ENCODE measurements at regions not wholly inside any gene's neighbourhood (a gene's known extent, or its start where the extent isn't known, plus 50 kb on each side); places are given as distances from the start of the nearest gene placed in this dataset.
"Not testable (repeated sequence)": the region's sequence is repeated elsewhere in the genome, so short reads cannot be mapped to it uniquely, and the experiment has no call there.

DNA sequence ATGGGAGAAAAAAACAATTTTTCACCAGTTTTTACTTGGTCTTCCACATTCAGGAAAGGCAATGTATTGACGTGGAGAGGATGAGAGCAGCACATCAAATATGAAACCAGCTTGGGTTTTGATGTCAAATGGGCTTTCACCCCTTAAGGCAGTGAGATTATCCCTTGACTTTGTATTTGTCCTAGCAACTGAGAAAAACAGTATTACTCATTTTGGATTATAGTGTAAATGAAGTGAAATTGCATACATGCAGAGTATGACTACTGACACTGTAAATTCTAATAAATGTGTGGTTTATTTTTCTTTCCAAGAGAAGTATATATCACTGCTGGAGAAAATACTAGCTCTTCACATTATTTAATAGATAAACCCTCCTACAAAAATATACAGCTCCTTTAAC is 863.6 kb upstream of the IGFBP7 start:
- intact Hi-C loops (cut with DNase I) = no loop called here
- DNase-seq (ENCODE audit: low spot score) = no peak

DNA sequence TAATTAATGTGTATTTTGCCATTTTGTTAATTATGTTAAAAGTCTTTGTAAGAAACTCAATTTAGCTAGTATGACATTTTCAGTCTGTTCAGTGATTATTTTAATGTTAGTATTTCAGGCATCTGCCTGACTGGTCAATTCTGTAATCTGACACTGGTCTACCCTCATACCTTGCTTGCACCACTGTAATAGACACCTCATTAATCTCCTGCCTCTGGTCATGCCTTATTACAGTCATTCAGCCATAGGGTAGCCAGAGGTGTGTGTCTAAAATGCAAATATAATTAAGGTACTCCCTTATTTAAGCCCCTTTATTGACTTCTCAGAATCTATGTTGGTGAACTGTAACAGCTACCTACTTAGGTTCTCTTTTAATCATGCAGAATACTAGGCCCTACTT is 861.1 kb upstream of the IGFBP7 start:
- DNase-seq (ENCODE audit: low spot score) = no peak
- intact Hi-C loops (cut with DNase I) = no loop called here

DNA sequence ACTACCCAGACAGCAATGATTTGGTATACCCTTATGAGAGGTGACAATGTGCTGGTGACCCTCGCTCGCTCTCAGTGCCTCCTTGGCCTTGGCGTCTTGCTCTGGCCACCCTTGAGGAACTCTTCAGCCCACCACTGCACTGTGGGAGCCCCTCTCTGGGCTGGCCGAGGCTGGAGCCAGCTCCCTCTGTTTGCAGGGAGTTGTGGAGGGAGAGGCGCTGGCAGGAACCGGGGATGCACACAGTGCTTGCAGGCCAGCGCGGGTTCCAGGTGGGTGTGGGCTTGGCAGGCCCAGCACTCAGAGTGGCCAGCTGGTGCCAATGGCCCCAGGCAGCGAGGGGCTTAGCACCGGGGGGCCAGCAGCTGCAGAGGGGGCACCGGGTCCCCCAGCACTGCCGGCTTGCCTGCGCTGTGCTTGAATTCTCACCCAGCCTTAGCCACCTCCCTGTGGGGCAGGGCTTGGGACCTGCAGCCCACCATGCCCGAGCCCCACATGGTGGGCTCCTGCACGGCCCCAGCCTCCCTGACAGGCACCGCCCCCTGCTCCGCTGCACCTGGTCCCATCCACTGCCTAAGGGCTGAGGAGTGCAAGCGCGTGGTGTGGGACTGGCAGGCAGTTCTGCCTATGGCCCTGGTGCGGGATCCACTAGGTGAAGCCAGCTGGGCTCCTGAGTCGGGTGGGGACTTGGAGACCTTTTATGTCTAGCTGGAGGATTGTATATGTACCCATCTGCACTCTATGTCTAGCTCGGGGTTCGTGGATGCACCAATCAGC is 857.0 kb upstream of the IGFBP7 start:
- intact Hi-C loops (cut with DNase I) = no loop called here
- DNase-seq (ENCODE audit: low spot score) = no peak

DNA sequence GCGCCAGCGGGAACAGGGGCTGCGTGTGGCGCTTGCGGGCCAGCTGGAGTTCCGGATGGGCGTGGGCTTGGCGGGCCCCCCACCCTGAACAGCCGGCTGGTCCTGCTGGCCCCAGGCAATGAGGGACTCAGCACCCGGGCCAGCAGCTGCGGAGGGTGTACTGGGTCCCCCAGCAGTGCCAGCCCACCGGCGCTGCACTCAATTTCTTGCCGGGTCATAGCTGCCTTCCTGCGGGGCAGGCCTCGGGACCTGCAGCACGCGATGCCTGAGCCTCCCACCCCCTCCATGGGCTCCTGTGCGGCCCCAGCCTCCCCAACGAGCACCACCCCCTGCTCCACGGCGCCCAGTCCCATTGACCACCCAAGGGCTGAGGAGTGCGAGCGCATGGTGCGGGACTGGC is 855.2 kb upstream of the IGFBP7 start:
- intact Hi-C loops (cut with DNase I); DNase-seq (ENCODE audit: low spot score): not testable (repeated sequence)

DNA sequence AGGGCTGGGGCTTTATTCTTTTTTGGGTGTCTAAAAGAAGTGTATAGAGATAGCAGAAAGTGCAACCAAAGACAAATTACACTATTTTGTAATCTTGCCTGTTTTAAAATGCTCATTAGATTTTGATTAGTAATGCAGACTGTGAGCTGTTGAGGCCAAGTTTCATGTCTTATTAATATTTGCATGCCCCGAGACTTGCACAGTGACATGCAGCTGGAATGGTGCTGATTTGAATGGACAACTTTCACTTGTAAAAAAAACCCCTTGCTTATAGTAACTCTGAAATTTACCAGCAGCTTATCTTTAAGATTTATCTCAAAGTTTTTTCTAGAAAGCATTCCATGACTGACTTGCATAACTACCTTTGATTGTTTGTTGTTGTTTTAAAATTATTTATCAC is 835.1 kb upstream of the IGFBP7 start:
- no peak for DNase-seq (ENCODE audit: low spot score)
- intact Hi-C loops (cut with DNase I) = no loop called here

DNA sequence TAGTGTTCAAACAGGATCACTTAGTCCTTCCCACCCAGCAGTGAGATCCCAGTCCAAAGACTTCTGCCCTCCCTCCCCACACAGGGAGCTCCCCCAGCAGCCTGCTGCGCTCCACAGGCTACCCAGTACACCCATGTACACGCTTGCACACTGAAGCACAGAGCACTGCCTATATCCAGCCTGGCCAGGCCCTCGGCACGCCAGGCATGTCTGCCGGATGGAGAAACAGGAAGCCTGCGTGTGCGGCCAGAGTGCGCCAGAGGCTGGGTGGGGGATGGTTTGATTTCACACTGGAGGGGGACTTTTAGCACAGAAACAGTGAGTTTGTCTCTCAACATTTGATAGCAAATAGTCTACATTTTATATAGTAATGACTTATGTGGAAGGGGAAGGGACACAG is 833.5 kb upstream of the IGFBP7 start:
- DNase-seq (ENCODE audit: low spot score) = no peak
- intact Hi-C loops (cut with DNase I) = no loop called here

DNA sequence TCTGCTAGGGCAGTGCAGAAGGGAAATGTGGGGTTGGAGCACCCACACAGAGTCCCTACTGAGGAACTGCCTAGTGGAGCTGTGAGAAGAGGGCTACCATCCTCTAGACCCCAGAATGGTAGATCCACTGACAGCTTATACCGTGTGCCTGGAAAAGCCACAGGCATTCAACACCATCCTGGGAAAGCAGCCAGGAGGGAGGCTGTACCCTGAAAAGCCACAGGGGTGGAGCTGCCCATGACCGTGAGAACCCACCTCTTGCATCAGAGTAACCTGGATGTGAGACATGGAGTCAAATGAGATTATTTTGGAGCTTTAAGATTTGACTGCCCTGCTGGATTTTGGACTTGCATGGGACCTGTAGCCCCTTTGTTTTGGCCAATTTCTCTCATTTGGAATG is 827.1 kb upstream of the IGFBP7 start:
- DNase-seq (ENCODE audit: low spot score); intact Hi-C loops (cut with DNase I): not testable (repeated sequence)

DNA sequence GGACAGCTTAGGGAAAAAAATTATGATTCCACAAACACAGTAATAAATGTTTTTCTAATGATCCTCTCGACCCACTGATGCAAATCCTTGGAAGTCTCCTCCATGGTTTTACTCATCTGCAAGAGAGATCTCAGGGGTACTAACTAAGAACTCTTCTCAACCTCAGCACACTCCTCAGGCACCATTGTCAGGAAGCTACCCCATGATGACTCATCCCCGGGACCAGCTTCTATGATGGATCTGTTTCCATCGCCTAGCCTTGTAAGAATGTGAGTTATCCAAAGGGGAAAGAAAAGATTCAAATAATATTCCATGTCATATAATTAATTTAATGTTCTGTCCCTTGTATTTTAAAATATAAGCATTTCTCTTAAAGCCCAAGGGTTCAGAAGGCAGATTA is 816.1 kb upstream of the IGFBP7 start:
- intact Hi-C loops (cut with DNase I) = no loop called here
- no peak for DNase-seq (ENCODE audit: low spot score)

DNA sequence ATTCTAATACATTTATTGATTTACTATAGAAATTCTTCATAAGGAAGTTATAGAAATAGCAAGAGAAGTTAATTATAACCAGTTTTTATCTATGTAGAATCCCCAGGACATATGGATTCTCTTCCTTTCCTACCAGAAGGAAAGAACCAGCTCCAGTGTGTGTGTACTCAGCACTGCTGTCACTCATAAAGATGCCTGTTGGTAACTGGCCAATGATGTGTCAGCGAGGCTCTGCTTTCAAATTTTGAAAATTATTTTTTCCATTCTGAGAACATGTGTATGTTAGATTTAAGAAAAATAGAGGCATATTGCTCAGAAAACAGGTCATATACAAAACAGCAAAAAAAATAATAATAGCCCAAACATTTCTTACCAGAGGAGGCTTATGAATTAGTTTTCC is 814.8 kb upstream of the IGFBP7 start:
- intact Hi-C loops (cut with DNase I) = no loop called here
- no peak for DNase-seq (ENCODE audit: low spot score)

DNA sequence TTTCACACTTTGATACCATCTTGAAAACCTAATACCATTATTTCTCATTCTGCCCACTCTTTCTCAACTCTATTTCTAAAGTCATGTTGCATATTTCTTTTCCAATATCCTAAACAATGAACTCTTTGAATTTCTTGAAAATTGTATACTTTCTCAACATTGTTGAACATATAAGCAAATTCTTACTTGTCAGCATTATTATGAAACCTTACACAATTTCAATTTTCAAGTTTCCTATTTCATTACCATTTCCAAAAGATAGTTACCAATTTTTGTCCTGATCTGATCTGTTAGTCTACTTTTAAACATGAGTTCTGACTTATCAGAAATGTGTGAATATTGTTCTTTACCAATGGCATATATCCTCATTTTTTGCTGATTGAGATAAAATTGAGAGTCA is 806.3 kb upstream of the IGFBP7 start:
- DNase-seq (ENCODE audit: low spot score) = no peak
- intact Hi-C loops (cut with DNase I) = no loop called here

DNA sequence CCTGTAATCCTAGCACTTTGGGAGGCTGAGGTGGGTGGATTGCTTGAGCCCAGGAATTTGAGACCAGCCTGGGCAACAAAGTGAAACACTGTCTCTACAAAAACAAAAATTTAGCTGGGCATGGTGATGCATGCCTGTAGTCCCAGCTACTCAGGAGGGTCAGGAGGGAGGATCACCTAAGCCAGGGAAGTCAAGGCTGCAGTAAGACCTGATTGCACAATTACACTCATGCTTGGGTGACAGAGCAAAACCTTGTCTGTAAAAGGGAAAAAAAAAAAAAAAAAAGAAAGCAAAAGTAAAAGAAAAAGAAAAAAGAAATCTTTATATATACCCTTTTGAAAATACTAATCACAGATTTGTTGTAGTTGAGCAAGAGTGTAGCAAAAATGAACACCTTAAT is 801.0 kb upstream of the IGFBP7 start:
- intact Hi-C loops (cut with DNase I) = no loop called here
- DNase-seq (ENCODE audit: low spot score) = no peak

DNA sequence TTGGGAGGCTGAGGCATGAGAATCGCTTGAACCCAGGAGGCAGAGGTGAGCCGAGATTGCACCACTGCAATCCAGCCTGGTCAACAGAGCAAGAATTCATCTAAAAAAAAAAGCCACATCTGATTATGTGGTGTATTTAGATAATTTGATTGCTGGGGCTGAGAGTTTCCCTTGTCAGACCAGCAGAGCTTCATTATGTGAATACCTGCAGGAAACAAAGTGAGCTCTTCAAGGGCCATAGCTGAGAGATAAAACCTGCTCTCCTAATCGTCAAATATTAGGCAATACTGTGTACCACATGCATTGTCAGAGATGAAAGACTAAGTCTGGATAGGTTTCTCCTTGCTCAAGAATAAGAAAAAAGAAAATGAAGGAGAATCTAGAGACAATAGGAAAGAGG is 800.0 kb upstream of the IGFBP7 start:
- intact Hi-C loops (cut with DNase I) = no loop called here

DNA sequence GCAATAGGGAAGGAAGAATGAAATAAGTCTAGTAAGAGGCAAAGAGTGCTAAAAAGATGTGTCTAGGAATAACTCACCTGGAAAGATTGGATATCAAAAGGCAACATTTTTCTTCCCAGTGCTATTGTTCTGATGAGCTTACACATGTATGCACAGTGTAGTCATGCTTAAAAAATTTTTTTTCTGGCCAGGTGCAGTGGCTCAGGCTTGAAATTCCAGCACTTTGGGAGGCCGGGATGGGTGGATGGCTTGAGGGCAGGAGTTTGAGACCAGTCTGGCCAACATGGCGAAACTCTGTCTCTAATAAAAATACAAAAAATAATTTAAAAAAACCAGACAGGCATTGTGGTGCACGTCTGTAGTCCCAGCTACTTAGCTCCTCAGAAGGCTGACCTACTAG is 795.8 kb upstream of the IGFBP7 start:
- no peak for DNase-seq (ENCODE audit: low spot score)
- intact Hi-C loops (cut with DNase I) = no loop called here

More for the DNA sequence above, 800.0 kb upstream of the IGFBP7 start:
- DNase-seq (ENCODE audit: low spot score) = no peak

DNA sequence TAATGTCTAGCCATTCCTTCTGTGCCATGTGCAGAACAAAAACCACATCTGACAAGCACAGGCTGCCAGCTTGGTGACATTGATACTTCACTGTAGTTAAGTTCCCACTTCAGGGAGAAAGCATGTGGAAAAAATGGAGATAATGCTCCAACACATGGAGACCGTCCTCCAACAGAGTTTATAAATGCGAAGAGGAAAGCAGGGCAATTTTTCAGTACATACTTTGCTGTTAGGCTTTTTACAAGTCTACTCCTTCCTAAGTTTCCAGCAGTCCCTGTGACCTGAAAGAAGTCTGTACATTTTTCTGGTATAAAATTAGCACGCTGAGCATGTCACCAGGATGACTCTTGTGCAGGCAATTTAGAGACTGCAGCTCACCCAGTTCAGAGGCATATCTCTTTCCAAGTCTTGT is 766.9 kb upstream of the IGFBP7 start:
- intact Hi-C loops (cut with DNase I) = loop anchor here (10.0 kb wide), 1 partner anchor 142 kb away; no protein-coding TSS in a partner anchor
- no peak for DNase-seq (ENCODE audit: low spot score)

DNA sequence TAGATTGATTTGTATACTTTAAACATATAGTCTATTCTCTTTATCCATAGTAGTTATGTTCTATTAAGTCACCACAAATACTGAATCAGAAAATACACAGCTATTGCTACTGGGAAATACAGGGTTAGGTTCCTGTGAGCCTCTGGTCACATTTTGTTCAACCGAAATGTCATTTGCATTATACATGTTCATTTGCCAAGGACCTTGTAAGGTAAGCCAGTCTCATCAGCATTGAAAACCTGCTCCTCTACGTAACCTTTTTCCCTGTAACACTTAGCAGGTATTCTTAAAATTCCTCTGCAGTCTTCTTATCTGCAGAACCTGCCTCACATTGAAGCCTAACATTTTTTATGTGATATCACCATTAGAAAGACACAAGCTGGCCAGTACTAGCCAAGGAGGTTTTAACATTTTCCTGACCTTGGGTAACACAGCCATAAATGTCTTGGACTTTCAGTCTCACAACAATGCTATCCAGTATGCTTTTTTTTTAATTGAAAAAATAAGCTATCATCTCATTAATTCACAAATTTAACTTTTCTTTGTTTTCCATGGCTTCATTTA is 765.7 kb upstream of the IGFBP7 start:
- intact Hi-C loops (cut with DNase I) = loop anchor here (10.0 kb wide), 1 partner anchor 141 kb away; no protein-coding TSS in a partner anchor

DNA sequence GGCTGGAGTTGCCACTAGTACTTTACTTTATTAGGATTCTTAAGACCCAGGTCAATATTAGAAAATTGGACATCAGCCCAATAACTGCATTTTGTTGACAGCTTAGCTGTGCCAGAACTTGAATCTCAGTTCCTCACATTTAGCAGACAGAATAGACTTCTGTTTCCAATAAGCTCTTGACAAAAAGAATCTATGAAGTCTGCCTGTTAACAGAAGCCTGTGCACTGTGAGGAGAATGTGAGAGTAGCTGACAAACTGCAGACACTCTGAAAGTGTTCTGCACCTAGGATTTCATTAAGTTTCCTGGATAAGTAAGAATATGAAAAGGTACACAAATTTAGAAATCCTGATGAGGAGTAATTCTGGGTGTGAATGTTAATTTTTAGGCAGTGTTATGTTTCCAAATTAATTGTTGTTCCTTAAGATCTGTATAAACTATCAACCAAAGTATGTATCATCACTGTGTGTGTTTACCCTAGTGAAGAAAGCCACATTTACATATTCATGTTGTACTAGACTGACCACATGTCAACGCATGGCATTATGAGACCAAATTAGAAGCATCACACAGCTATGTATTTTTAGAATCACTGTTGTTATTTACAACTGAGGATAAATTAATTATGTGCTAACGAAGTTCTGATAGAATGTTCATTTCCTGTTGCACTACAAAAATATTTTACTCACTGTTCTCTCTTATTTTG is 756.4 kb upstream of the IGFBP7 start:
- intact Hi-C loops (cut with DNase I) = loop anchor here (10.0 kb wide), 1 partner anchor 402 kb away; no protein-coding TSS in a partner anchor

More for the DNA sequence above, 765.7 kb upstream of the IGFBP7 start:
- DNase-seq (ENCODE audit: low spot score) = no peak

DNA sequence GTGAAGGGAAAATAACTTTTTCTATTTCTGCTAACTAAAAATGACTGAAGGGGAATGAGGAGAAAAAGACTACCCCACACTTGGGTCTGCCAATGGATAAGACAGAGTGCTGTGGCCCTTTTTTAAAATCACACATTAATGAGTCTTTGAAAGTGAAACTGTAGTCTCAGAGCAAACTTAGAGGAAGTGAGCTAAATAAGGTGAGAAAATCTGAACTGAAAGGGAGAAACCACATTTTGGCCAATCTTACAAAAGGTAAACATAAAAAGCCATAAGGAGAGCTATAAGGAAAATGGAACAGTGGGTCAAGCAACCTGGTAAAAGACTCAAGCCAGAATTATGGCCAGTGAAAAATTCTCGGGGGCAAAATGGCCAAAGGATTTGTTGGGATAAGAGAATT is 755.1 kb upstream of the IGFBP7 start:
- intact Hi-C loops (cut with DNase I) = loop anchor here (10.0 kb wide), 1 partner anchor 400 kb away; no protein-coding TSS in a partner anchor
- no peak for DNase-seq (ENCODE audit: low spot score)

More for the DNA sequence above, 756.4 kb upstream of the IGFBP7 start:
- DNase-seq (ENCODE audit: low spot score) = no peak

DNA sequence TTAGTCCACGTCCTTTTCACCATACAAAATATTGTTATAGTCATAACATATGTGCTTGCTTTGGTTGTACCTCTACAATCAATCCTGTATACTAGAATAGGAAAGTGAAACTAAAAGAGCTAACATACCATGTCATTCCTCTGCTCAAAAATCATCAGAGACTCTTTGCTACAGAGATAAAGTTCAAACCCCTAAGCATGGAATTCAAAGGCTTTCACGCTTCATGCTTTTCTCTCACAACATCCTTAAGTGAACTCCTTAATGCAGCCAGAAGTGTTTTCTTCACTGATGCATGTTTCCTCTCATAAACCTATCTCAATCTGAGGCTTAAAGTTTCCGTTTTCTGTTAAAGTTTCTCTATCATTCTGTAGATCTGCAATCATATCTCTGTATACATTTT is 744.6 kb upstream of the IGFBP7 start:
- intact Hi-C loops (cut with DNase I) = no loop called here
- DNase-seq (ENCODE audit: low spot score) = no peak

DNA sequence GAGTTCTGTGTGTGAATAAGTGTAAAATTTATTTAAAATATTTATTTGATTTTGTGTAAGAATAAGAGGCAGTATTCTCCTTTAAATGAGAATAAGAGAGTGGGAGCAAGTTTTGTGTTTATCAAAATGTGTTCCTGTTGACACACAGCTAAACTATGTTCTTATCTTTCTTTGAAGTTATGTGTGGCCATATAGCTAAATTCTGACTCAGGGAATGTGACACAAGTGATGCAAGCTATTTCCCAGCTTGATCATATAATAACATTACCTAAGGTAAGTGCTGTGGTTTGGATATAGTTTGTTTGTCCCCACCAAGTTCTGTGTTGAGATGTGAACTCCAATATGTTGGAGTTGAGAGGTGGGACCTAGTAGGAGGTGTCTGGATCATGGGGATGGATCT is 740.0 kb upstream of the IGFBP7 start:
- intact Hi-C loops (cut with DNase I) = no loop called here
- DNase-seq (ENCODE audit: low spot score) = no peak

DNA sequence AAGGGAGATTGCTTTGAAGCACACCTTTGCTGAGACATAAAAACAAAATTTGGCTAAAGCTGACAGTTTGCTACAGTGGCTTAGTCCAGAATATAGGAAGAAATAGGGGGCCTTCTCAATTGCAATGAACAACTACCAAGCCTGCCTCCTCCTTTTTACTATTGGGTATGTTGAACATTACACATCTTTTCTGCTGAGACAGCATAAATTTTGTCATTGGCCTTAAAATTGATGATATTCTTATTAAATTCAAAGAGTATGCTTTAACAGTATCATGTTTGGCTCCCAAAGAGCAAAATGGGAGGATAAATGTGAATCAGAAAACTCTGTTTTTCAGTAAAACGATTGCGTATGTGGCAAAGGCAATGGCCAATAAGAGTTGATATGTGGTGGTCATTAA is 721.9 kb upstream of the IGFBP7 start:
- DNase-seq (ENCODE audit: low spot score) = no peak
- intact Hi-C loops (cut with DNase I) = no loop called here

DNA sequence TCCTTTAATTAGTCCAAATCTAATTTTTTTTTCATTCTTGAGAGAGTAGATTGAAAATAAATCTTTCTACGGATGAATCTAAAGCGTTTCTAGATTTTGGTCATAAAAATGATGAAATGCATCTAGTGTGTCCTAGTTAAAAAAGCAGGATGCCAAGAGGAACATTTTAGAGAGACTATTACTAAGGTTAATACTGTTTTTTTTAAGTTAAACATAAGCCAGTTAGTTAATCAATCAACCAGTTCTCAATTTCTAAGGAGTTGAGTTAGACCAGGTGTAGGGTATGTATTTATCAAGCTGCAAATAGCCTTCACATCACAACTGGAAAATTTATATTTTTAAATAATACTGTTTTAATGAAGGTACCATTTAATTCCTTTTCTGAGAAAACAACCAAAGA is 679.5 kb upstream of the IGFBP7 start:
- no peak for DNase-seq (ENCODE audit: low spot score)
- intact Hi-C loops (cut with DNase I) = no loop called here

Data from cardiac septum (tissue), 1 donor.